A673 (cell line): ENCODE measurements at regions not wholly inside any gene's neighbourhood (a gene's known extent, or its start where the extent isn't known, plus 50 kb on each side); places are given as distances from the start of the nearest gene placed in this dataset.

ENCODE experiments used
- EZH2 ChIP-seq: fragments of 200-600 bp; sonication (generic); IDR thresholded peaks from 2 replicates; pipeline ENCODE4 v1.6.1; 2017; ENCODE audit warnings: borderline replicate concordance, low read depth, mild to moderate bottlenecking, mixed read lengths, antibody characterized with exemption, low read length; ENCODE audit not compliant: poor library complexity, severe bottlenecking
- TF ChIP-seq, protein P1 (sequence below): fragments of 300-800, 200-600 bp; sonication (generic); conservative IDR thresholded peaks from 2 replicates; pipeline ENCODE4 v1.5.1; 2017; ENCODE audit warnings: low read depth, mild to moderate bottlenecking, antibody characterized with exemption, low read length, moderate library complexity, mixed read lengths

DNA sequence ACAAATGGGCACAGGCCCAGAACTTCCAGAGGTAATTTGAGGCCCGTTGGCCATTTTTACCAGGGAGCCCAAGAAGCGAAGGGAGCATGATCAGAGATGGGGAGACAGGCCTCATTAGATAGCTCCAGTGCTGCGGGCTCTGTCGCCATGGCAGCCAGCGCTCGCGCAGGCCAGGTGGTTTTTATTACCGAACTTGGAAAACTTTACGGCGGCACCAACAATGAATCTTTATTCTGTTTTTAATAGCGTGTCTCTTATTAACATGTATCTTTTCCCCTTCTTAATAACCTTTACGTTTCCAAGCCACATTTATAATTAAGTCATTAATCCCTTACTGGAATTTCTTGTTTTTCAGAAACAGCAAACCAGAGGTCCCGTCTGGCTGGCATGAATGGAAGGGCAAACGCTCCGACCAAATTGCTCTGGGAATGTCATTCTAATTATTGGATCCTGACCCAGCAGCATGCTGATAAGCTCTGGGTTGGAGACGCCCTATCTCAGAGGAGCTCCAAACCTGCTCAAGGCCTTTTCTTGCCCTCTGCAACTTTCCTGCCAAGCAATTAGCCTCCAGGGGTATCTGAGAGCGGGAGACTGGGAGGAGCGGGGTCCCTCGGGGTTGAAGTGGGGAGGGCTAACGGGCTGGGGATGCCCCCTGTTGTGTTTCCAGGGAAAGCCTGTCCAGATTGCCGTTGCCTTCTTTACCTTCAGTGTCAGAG, 256.4 kb downstream of the TLE3 start:
- TF ChIP-seq, protein P1, sequence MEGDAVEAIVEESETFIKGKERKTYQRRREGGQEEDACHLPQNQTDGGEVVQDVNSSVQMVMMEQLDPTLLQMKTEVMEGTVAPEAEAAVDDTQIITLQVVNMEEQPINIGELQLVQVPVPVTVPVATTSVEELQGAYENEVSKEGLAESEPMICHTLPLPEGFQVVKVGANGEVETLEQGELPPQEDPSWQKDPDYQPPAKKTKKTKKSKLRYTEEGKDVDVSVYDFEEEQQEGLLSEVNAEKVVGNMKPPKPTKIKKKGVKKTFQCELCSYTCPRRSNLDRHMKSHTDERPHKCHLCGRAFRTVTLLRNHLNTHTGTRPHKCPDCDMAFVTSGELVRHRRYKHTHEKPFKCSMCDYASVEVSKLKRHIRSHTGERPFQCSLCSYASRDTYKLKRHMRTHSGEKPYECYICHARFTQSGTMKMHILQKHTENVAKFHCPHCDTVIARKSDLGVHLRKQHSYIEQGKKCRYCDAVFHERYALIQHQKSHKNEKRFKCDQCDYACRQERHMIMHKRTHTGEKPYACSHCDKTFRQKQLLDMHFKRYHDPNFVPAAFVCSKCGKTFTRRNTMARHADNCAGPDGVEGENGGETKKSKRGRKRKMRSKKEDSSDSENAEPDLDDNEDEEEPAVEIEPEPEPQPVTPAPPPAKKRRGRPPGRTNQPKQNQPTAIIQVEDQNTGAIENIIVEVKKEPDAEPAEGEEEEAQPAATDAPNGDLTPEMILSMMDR, result no peak
- no peak for TF ChIP-seq EZH2
